ENCODE measurements at regions not wholly inside any gene's neighbourhood (a gene's known extent, or its start where the extent isn't known, plus 50 kb on each side); places are given as distances from the start of the nearest gene placed in this dataset.

GRCh38 chr11:113574586-113574985 lies 99.4 kb upstream of the DRD2 start:
- H3K27me3 ChIP-seq = no peaks in the 10 kb centered on the region
- H3K27ac ChIP-seq = no peak overlapping the region
- no peak overlapping the region for H3K4me3 ChIP-seq
- ATAC-seq (no peak), DNase-seq (no peak)
- no peak for TF ChIP-seq CTCF (IDR thresholded peaks at IDR 0.05)
- no peaks in the 10 kb centered on the region for H3K9me3 ChIP-seq
- no peaks in the 10 kb centered on the region for H3K36me3 ChIP-seq
- no peaks in the 10 kb centered on the region for H3K4me1 ChIP-seq
- intact Hi-C loops (cut with DNase I) = no loop called here

- no peaks in the 10 kb centered on the region for H3K4me1 ChIP-seq
- intact Hi-C loops (cut with DNase I) = no loop called here
- H3K4me3 ChIP-seq = no peak overlapping the region
- ATAC-seq = no peak
- H3K27ac ChIP-seq = no peak overlapping the region
- H3K36me3 ChIP-seq = no peaks in the 10 kb centered on the region
- no peak for DNase-seq
- no peak for TF ChIP-seq CTCF (IDR thresholded peaks at IDR 0.05)
- H3K27me3 ChIP-seq = no peaks in the 10 kb centered on the region
- H3K9me3 ChIP-seq = no peaks in the 10 kb centered on the region
Measured at GRCh38 chr11:113574171-113574570, 99.0 kb upstream of the DRD2 start.

GRCh38 chr11:113572136-113572735 lies 97.0 kb upstream of the DRD2 start:
- TF ChIP-seq CTCF (IDR thresholded peaks at IDR 0.05) = no peak
- H3K27ac ChIP-seq = no peak overlapping the region
- no peaks in the 10 kb centered on the region for H3K4me1 ChIP-seq
- intact Hi-C loops (cut with DNase I) = no loop called here
- no peaks in the 10 kb centered on the region for H3K36me3 ChIP-seq
- no peaks in the 10 kb centered on the region for H3K27me3 ChIP-seq
- no peaks in the 10 kb centered on the region for H3K9me3 ChIP-seq
- H3K4me3 ChIP-seq = no peak overlapping the region
- DNase-seq (no peak), ATAC-seq (no peak)

GRCh38 chr11:113571531-113571930 lies 96.3 kb upstream of the DRD2 start:
- no peak overlapping the region for H3K27ac ChIP-seq
- intact Hi-C loops (cut with DNase I) = no loop called here
- H3K4me3 ChIP-seq = no peak overlapping the region

GRCh38 chr11:113570906-113571305 lies 95.7 kb upstream of the DRD2 start:
- no peaks in the 10 kb centered on the region for H3K4me1 ChIP-seq
- H3K9me3 ChIP-seq = no peaks in the 10 kb centered on the region
- H3K27me3 ChIP-seq = no peaks in the 10 kb centered on the region
- H3K36me3 ChIP-seq = no peaks in the 10 kb centered on the region
- no peak for TF ChIP-seq CTCF (IDR thresholded peaks at IDR 0.05)
- intact Hi-C loops (cut with DNase I) = no loop called here
- DNase-seq = no peak
- ATAC-seq = no peak
- no peak overlapping the region for H3K27ac ChIP-seq
- no peak overlapping the region for H3K4me3 ChIP-seq

More at GRCh38 chr11:113571531-113571930, 96.3 kb upstream of the DRD2 start:
- H3K9me3 ChIP-seq = no peaks in the 10 kb centered on the region
- no peaks in the 10 kb centered on the region for H3K27me3 ChIP-seq
- DNase-seq = no peak
- no peaks in the 10 kb centered on the region for H3K36me3 ChIP-seq
- ATAC-seq = no peak
- H3K4me1 ChIP-seq = no peaks in the 10 kb centered on the region
- no peak for TF ChIP-seq CTCF (IDR thresholded peaks at IDR 0.05)

- DNase-seq (no peak), ATAC-seq (no peak)
- H3K36me3 ChIP-seq = no peaks in the 10 kb centered on the region
- no peak for TF ChIP-seq CTCF (IDR thresholded peaks at IDR 0.05)
- H3K27ac ChIP-seq = no peak overlapping the region
- intact Hi-C loops (cut with DNase I) = no loop called here
- no peaks in the 10 kb centered on the region for H3K27me3 ChIP-seq
- H3K4me1 ChIP-seq = no peaks in the 10 kb centered on the region
- H3K9me3 ChIP-seq = no peaks in the 10 kb centered on the region
- H3K4me3 ChIP-seq = no peak overlapping the region
Measured at GRCh38 chr11:113569391-113569790, 94.2 kb upstream of the DRD2 start.

Data from upper lobe of right lung (tissue), 1 donor.